HG02588 (cell line): ENCODE measurements at regions not wholly inside any gene's neighbourhood (a gene's known extent, or its start where the extent isn't known, plus 50 kb on each side); places are given as distances from the start of the nearest gene placed in this dataset.

Source experiments
- ATAC-seq: cut with Tn5 transposase; IDR thresholded peaks from one replicate; pipeline ENCODE4 v1.9.1; 2021; ENCODE audit warnings: mild to moderate bottlenecking, moderate library complexity; ENCODE audit not compliant: unreplicated experiment

- ATAC-seq, result no peak
Measured at GRCh38 chr12:100675432-100675831, 101.9 kb downstream of the GAS2L3 start.

GRCh38 chr12:100681074-100681473, 107.6 kb downstream of the GAS2L3 start:
- ATAC-seq, result no peak

GRCh38 chr12:100682178-100682577, 108.7 kb downstream of the GAS2L3 start:
- no peak for ATAC-seq

GRCh38 chr12:100687686-100688085, 106.9 kb upstream of the ANO4 start:
- ATAC-seq, result no peak

- ATAC-seq, result no peak
Measured at GRCh38 chr12:100688451-100688864, 106.1 kb upstream of the ANO4 start.

GRCh38 chr12:100692502-100692901, 102.1 kb upstream of the ANO4 start:
- ATAC-seq, result no peak

- no peak for ATAC-seq
Measured at GRCh38 chr12:100698518-100698917, 96.1 kb upstream of the ANO4 start.

GRCh38 chr12:100699209-100699608, 95.4 kb upstream of the ANO4 start:
- no peak for ATAC-seq

GRCh38 chr12:100703337-100703736, 91.2 kb upstream of the ANO4 start:
- no peak for ATAC-seq

GRCh38 chr12:100703868-100704267, 90.7 kb upstream of the ANO4 start:
- no peak for ATAC-seq

GRCh38 chr12:100706033-100706432, 88.5 kb upstream of the ANO4 start:
- no peak for ATAC-seq

GRCh38 chr12:100708591-100708990, 86.0 kb upstream of the ANO4 start:
- no peak for ATAC-seq

- no peak for ATAC-seq
Measured at GRCh38 chr12:100715976-100716944, 78.3 kb upstream of the ANO4 start.

GRCh38 chr12:100716945-100717732, 77.4 kb upstream of the ANO4 start:
- ATAC-seq, result no peak

- no peak for ATAC-seq
Measured at GRCh38 chr12:100717733-100718067, 76.9 kb upstream of the ANO4 start.

- ATAC-seq, result no peak
Measured at GRCh38 chr12:100718187-100718586, 76.4 kb upstream of the ANO4 start.

- ATAC-seq, result no peak
Measured at GRCh38 chr12:100720016-100720654, 74.4 kb upstream of the ANO4 start.

GRCh38 chr12:100721169-100721568, 73.4 kb upstream of the ANO4 start:
- no peak for ATAC-seq

GRCh38 chr12:100724071-100724470, 70.5 kb upstream of the ANO4 start:
- no peak for ATAC-seq

- peak; percentile 50 for ATAC-seq
Measured at GRCh38 chr12:100733817-100734593, 60.6 kb upstream of the ANO4 start.

- no peak for ATAC-seq
Measured at GRCh38 chr12:100737168-100737567, 57.4 kb upstream of the ANO4 start.
